HG03139 (cell line): ENCODE measurements at regions not wholly inside any gene's neighbourhood (a gene's known extent, or its start where the extent isn't known, plus 50 kb on each side); places are given as distances from the start of the nearest gene placed in this dataset.

ENCODE experiments used
- ATAC-seq: cut with Tn5 transposase; IDR thresholded peaks from one replicate; pipeline ENCODE4 v1.9.1; 2021; ENCODE audit not compliant: unreplicated experiment

- ATAC-seq = no peak
Measured at GRCh38 chr11:45365961-45366618, 79.9 kb upstream of the SYT13 start.

GRCh38 chr11:45362636-45363035 is 76.5 kb upstream of the SYT13 start:
- no peak for ATAC-seq

DNA sequence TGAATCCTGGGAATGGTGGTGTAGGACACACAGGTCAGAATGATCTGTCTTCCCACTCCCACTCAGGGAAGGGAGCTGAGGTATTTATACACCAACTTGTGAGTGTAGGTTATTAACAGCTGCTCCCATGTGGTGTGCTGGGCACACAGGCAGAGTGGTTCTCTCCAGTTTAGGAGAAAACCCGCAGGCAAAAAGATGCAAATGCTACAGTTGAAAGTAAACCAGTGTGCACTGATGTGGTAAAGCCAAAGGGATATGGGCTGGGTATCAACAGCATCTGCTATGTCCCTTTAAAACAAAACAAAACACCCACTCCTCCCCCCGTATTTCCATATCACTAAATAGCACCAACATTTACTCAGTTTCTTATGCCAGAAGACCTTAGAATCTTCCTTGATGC is 75.4 kb upstream of the SYT13 start:
- no peak for ATAC-seq

DNA sequence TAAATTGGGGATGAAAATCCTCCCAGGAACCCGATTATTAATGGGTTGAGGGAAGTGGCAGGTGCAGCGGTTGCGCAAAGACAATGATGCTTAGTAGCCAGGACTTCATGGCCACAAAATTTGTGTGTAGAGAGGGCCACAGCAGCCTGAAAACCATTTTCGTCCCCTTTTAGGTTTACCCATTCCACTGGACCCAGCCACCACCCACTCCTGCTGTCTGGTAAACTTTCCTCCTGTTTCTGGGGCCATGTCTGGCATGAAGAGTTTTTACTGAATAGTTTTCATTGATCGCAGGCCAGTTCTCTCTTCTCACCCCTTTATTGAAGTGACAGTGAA is 69.5 kb upstream of the SYT13 start:
- no peak for ATAC-seq

DNA sequence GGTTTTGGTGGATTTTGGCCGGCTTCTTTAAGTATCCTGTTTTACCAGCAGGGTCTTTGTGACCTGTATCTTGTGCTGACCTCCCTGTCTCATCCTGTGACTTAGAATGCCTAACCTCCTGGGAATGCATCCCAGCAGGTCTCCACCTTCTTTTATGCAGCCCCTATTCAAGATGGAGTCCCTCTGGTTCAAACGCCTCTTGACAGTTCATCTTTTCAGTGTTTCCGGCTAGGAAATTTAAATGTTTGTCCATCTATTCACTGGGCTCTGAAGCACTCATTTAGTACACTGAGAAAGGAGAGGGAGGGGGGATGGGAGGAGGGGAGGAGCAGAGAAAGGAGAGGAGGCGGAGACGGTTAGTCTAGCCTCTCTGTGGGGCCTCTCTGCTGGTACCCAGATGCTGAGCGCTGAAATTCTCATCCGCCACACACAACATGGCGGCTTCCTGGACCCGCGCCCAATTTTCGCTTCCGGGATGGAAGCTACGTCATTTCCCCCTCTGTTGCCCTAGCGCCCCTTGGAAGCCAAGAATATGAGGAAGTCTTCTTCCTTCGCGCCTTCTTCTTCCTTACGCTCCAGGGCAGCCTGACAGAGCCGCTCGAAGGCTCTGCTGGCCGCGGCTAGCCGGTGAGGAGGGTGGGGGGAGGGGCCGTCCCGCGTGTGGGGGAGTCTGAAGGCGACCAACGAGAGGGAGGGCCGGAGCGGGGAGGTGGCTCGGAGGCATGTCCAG is 69.0 kb upstream of the SYT13 start:
- peak; percentile 94 for ATAC-seq

- ATAC-seq = no peak
Measured at GRCh38 chr11:45348729-45349128, 62.6 kb upstream of the SYT13 start.

DNA sequence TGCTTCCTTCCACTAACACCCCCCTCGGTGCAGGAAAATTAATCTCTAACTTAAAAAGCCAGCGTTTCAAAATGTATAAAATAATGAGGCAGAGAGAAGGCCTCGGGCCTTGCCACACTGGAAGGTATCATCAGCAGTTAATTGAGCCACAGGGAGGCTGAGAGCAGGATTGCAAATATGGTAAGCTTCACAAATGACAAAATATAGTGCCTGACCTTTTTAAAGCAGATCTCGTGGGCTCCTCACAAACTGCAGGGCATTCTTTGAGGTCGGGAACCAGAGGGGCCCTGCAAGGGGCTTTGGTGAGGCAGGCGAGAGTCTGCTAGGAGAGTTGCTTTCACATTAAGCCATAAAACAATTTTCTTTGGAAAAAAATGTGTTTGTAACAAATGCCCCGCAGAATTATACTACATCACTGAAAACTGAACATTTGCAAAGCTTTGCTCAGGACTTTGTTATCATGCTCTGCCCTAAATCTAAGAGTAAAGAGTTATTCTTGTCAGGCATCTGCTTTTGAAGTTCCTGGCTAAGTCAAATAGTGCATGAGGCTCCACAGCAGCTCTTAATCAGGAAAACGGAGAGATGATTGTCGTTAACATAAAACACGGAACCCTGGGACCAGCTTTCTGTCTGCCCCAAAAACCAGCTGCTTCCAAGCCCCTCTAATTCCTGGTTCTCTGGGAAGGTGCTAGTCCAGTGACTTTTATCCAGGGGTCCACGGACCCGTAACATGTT is 61.4 kb upstream of the SYT13 start:
- no peak for ATAC-seq

DNA sequence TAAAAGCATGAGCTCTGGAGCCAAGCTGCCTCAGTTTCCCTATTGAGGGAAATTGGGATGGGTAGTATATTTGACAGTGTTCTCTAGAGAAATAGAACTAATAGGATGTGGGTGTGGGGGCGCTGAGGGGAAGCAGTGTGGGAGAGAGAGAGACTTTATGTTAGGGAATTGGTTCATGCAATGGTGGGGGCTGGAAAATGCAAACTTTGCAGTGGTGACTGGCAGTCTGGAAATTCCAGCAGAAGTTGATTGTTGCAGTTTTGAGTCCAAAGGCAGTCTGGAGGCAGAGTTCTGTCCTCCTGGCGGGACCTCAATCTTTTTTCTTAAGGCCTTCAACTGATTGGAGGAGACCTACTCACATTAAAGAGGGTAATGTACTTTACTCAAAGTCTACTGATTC is 59.4 kb upstream of the SYT13 start:
- ATAC-seq = no peak

- ATAC-seq = no peak
Measured at GRCh38 chr11:45344028-45344427, 57.9 kb upstream of the SYT13 start.

GRCh38 chr11:45343444-45343843 is 57.3 kb upstream of the SYT13 start:
- no peak for ATAC-seq

GRCh38 chr11:45341372-45341771 is 55.2 kb upstream of the SYT13 start:
- no peak for ATAC-seq

GRCh38 chr11:45339729-45340519 is 53.8 kb upstream of the SYT13 start:
- peak; percentile 92 for ATAC-seq

DNA sequence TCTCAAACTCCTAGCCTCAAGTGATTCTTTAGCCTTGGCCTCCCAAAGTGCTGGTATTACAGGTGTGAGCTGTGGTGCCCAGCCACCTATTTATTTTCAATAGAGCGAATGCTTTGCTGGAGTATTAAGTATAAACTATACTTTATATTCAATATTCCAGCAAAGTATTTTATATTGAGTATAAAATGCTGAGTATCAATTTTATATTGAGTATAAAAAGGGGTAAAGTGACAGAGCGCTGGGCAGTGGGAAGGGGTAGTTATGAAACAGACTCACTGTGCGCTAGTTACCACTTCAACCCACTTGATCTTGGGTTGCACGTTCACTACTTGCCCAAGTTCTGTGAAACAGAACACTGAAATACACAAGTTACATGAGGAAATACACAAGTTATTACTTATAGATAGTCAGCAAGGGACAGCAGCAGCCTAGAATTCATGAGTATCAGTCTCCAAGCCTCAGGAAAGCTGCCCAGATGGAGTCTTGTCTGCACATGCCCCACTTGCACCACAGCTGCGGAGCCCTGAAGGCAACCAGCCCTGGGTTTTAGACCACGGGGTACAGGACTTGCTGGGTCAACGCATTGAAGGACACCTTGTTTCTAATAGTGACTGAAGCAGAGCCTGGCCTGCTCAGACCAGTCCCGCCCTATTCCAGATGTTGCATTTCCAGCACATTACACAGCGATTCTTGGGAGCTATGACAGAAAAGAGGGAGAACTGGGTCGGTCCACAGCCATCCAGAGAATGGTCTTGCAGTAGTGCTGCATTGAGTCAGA is 51.6 kb upstream of the SYT13 start:
- ATAC-seq = no peak

GRCh38 chr11:45336136-45336535 is 50.0 kb upstream of the SYT13 start:
- no peak for ATAC-seq
